GM12873 (cell line): ENCODE measurements at regions not wholly inside any gene's neighbourhood (a gene's known extent, or its start where the extent isn't known, plus 50 kb on each side); places are given as distances from the start of the nearest gene placed in this dataset.

Source experiments
- CTCF ChIP-seq: IDR thresholded peaks from 2 replicates; pipeline ENCODE4 v1.5.1; 2012; ENCODE audit warnings: low read depth, mild to moderate bottlenecking, moderate library complexity, low read length, control low read depth; ENCODE audit not compliant: insufficient read depth; ENCODE audit errors: missing control alignments

GRCh38 chr1:90823686-90824085, 106.6 kb upstream of the BARHL2 start:
- TF ChIP-seq CTCF = no peak

- no peak for TF ChIP-seq CTCF
Measured at GRCh38 chr1:90821788-90822359, 104.8 kb upstream of the BARHL2 start.

- no peak for TF ChIP-seq CTCF
Measured at GRCh38 chr1:90821152-90821787, 104.2 kb upstream of the BARHL2 start.

- no peak for TF ChIP-seq CTCF
Measured at GRCh38 chr1:90820745-90821144, 103.6 kb upstream of the BARHL2 start.

- no peak for TF ChIP-seq CTCF
Measured at GRCh38 chr1:90817399-90817798, 100.3 kb upstream of the BARHL2 start.

- TF ChIP-seq CTCF = no peak
Measured at GRCh38 chr1:90810681-90811080, 93.6 kb upstream of the BARHL2 start.

GRCh38 chr1:90809996-90810395, 92.9 kb upstream of the BARHL2 start:
- no peak for TF ChIP-seq CTCF
